ENCODE measurements at regions not wholly inside any gene's neighbourhood (a gene's known extent, or its start where the extent isn't known, plus 50 kb on each side); places are given as distances from the start of the nearest gene placed in this dataset.

DNA sequence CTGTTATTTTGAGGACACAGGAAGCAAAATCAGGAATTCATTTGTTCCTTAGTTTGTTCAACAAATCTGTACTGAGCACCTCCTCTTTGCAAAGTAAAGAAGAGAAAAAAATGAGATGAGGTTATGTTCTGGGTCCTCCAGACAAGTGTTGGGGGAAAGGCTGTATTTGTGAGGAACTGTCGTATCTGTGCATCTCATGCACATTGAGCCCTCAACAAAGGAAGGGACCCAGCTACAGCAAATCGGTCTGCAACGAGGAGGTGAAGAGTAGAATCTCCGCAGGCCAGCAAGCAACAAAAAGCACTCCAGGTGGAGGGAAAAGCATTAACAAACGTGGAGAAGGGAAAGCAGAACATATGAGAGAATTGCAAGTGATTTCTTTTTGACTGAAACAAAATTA is 143.0 kb upstream of the CYP1B1 start:
- H3K4me3 Mint-ChIP-seq, result no peak overlapping the region
- H3K9me2 ChIP-seq (ENCODE audit: insufficient read depth), result peaks cover 14% of the 10 kb centered on the region; the same call in 1 of the 2 replicates
- no peak overlapping the region for H3K4me2 ChIP-seq
- no peak overlapping the region for H3K27ac Mint-ChIP-seq
- H3K9me3 Mint-ChIP-seq, result no peaks in the 10 kb centered on the region; the same call in 2 of the 3 replicates
- TF ChIP-seq EZH2 (IDR thresholded peaks at IDR 0.05; ENCODE audit: low read depth, unreplicated experiment) (no peak), ZNF331 (CRISPR knock-in tag; IDR thresholded peaks at IDR 0.05; ENCODE audit: low read depth) (no peak)
- H3K36me3 ChIP-seq (ENCODE audit: insufficient read depth), result no peaks in the 10 kb centered on the region
- H3K4me3 ChIP-seq, result no peak overlapping the region
- peaks cover 4% of the 10 kb centered on the region; the same call in 2 of the 3 replicates for H3K4me1 Mint-ChIP-seq
- H3F3A ChIP-seq (replicated peaks; ENCODE audit: low read depth), result no peaks in the 10 kb centered on the region
- no peaks in the 10 kb centered on the region for H4K20me1 ChIP-seq (replicated peaks; ENCODE audit: insufficient read depth)
- no peaks in the 10 kb centered on the region for H3K27me3 ChIP-seq (ENCODE audit: insufficient read depth)
- no peak overlapping the region for H3K27ac ChIP-seq (ENCODE audit: low read depth)
- ATAC-seq (no peak), DNase-seq (ENCODE audit: low spot score) (no peak)
- H3K27me3 Mint-ChIP-seq (ENCODE audit: insufficient read depth, low read depth, poor library complexity), result no peaks in the 10 kb centered on the region
- no peak overlapping the region for H2AFZ ChIP-seq
- no peaks in the 10 kb centered on the region for H3K36me3 Mint-ChIP-seq (ENCODE audit: low read depth)
- no peaks in the 10 kb centered on the region for H3K4me1 ChIP-seq (ENCODE audit: insufficient read depth)
- H3K79me2 ChIP-seq (replicated peaks; ENCODE audit: insufficient read depth), result no peaks in the 10 kb centered on the region

DNA sequence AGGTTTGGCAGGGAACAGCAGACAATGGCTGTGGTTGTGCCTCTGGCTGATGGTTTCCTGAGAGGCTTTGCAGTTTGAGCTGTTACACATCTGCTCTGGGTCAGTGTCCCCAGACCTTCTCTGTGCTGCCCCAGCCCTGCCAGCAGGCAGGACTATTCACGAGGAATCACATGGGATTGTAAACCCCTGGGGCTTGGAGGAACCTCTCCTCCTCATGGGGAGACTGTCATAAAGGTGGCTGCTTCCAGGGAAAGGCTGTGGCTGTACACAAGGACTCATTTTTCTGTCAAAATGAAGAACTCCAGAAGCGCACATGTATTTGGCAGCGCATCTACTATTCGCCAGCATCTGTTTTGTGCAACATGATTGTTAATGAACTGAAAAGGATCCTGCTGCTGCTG is 142.6 kb upstream of the CYP1B1 start:
- H3K4me1 Mint-ChIP-seq, result peaks cover under 1% of the 10 kb centered on the region; the same call in 1 of the 3 replicates
- no peaks in the 10 kb centered on the region; the same call in 2 of the 3 replicates for H3K9me3 Mint-ChIP-seq
- H2AFZ ChIP-seq, result no peak overlapping the region
- H3K79me2 ChIP-seq (replicated peaks; ENCODE audit: insufficient read depth), result no peaks in the 10 kb centered on the region
- no peaks in the 10 kb centered on the region for H3K36me3 ChIP-seq (ENCODE audit: insufficient read depth)
- no peak overlapping the region for H3K4me3 Mint-ChIP-seq
- no peaks in the 10 kb centered on the region for H4K20me1 ChIP-seq (replicated peaks; ENCODE audit: insufficient read depth)
- no peak overlapping the region for H3K4me3 ChIP-seq
- no peaks in the 10 kb centered on the region for H3K27me3 ChIP-seq (ENCODE audit: insufficient read depth)
- H3F3A ChIP-seq (replicated peaks; ENCODE audit: low read depth), result no peaks in the 10 kb centered on the region
- H3K27ac ChIP-seq (ENCODE audit: low read depth), result no peak overlapping the region
- no peaks in the 10 kb centered on the region for H3K4me1 ChIP-seq (ENCODE audit: insufficient read depth)
- DNase-seq (ENCODE audit: low spot score) (no peak), ATAC-seq (no peak)
- peaks cover 14% of the 10 kb centered on the region; the same call in 1 of the 2 replicates for H3K9me2 ChIP-seq (ENCODE audit: insufficient read depth)
- no peak overlapping the region for H3K4me2 ChIP-seq
- no peaks in the 10 kb centered on the region for H3K36me3 Mint-ChIP-seq (ENCODE audit: low read depth)
- TF ChIP-seq JUNB (IDR thresholded peaks at IDR 0.05; ENCODE audit: unreplicated experiment) (no peak), EZH2 (IDR thresholded peaks at IDR 0.05; ENCODE audit: low read depth, unreplicated experiment) (no peak), CREB1 (CRISPR knock-in tag; IDR thresholded peaks at IDR 0.05; ENCODE audit: low read depth) (no peak), EZH2phosphoT487 (IDR thresholded peaks at IDR 0.05; ENCODE audit: unreplicated experiment) (no peak), ZNF114 (CRISPR knock-in tag; IDR thresholded peaks at IDR 0.05) (no peak), ZNF331 (CRISPR knock-in tag; IDR thresholded peaks at IDR 0.05; ENCODE audit: low read depth) (no peak)
- TF ChIP-seq, protein P1, sequence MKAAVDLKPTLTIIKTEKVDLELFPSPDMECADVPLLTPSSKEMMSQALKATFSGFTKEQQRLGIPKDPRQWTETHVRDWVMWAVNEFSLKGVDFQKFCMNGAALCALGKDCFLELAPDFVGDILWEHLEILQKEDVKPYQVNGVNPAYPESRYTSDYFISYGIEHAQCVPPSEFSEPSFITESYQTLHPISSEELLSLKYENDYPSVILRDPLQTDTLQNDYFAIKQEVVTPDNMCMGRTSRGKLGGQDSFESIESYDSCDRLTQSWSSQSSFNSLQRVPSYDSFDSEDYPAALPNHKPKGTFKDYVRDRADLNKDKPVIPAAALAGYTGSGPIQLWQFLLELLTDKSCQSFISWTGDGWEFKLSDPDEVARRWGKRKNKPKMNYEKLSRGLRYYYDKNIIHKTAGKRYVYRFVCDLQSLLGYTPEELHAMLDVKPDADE (IDR thresholded peaks at IDR 0.05), result no peak
- no peak overlapping the region for H3K27ac Mint-ChIP-seq
- H3K27me3 Mint-ChIP-seq (ENCODE audit: insufficient read depth, low read depth, poor library complexity), result no peaks in the 10 kb centered on the region

DNA sequence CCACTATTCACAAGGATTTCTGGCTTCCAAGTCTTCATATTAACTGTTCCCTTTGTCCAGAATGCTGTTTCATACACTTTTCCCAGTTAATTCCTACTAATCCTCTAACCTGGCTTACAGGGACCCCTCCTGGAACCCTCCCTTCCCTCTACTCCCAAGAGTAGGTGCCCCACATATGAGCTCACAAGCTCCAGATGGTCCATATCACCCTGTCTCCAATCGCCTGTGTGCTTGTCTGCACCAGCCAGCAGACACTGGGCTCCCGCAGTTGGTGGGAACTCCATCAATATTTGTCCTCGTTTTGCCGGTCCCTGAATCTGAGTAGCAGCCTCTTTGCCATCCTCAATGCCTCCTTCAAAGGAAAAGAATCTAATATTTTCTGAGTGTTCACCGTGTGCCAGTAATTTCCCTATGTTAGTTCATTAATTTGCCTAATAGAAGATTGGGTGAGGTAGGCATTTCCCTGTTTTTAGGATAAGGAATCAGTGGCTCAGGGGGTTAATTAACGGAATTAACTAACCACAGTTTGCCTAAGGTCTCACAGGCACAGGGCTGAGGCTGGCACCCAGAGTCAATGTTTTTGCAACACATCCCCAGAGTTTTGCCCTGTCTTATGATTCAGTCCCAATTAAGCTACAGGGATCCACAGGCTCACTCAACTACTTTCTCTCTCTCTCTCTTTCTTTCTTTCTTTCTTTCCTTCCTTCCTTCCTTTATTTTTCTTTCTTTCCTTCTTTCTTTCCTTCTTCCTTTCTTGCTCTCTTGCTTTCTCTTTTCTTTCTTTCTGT is 141.6 kb upstream of the CYP1B1 start:
- Mint-ChIP-seq H3K9me3 (no peaks in the 10 kb centered on the region; the same call in 2 of the 3 replicates), H3K27ac (no peak overlapping the region), H3K36me3 (ENCODE audit: low read depth) (no peaks in the 10 kb centered on the region), H3K4me3 (no peak overlapping the region), H3K27me3 (ENCODE audit: insufficient read depth, low read depth, poor library complexity) (no peaks in the 10 kb centered on the region), H3K4me1 (no peaks in the 10 kb centered on the region)
- H2AFZ ChIP-seq, result no peak overlapping the region
- H4K20me1 ChIP-seq (replicated peaks; ENCODE audit: insufficient read depth), result no peaks in the 10 kb centered on the region
- no peaks in the 10 kb centered on the region for H3K27me3 ChIP-seq (ENCODE audit: insufficient read depth)
- H3K4me1 ChIP-seq (ENCODE audit: insufficient read depth), result no peaks in the 10 kb centered on the region
- no peaks in the 10 kb centered on the region for H3K79me2 ChIP-seq (replicated peaks; ENCODE audit: insufficient read depth)
- H3K4me3 ChIP-seq, result no peak overlapping the region
- no peaks in the 10 kb centered on the region for H3F3A ChIP-seq (replicated peaks; ENCODE audit: low read depth)
- peaks cover 14% of the 10 kb centered on the region; the same call in 1 of the 2 replicates for H3K9me2 ChIP-seq (ENCODE audit: insufficient read depth)
- no peak for DNase-seq (ENCODE audit: low spot score)
- H3K4me2 ChIP-seq, result no peak overlapping the region
- no peak overlapping the region for H3K27ac ChIP-seq (ENCODE audit: low read depth)
- ATAC-seq, result no peak
- H3K36me3 ChIP-seq (ENCODE audit: insufficient read depth), result no peaks in the 10 kb centered on the region
- TF ChIP-seq, protein P2, sequence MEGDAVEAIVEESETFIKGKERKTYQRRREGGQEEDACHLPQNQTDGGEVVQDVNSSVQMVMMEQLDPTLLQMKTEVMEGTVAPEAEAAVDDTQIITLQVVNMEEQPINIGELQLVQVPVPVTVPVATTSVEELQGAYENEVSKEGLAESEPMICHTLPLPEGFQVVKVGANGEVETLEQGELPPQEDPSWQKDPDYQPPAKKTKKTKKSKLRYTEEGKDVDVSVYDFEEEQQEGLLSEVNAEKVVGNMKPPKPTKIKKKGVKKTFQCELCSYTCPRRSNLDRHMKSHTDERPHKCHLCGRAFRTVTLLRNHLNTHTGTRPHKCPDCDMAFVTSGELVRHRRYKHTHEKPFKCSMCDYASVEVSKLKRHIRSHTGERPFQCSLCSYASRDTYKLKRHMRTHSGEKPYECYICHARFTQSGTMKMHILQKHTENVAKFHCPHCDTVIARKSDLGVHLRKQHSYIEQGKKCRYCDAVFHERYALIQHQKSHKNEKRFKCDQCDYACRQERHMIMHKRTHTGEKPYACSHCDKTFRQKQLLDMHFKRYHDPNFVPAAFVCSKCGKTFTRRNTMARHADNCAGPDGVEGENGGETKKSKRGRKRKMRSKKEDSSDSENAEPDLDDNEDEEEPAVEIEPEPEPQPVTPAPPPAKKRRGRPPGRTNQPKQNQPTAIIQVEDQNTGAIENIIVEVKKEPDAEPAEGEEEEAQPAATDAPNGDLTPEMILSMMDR (conservative IDR thresholded peaks at IDR 0.05; ENCODE audit: low read depth in 2 of 2), result no peak
- TF ChIP-seq, protein P1 (IDR thresholded peaks at IDR 0.05), result no peak
- TF ChIP-seq JUNB (IDR thresholded peaks at IDR 0.05; ENCODE audit: unreplicated experiment), result no peak

Measured in GM23338 (cell line).